H1 (cell line): ENCODE measurements at regions not wholly inside any gene's neighbourhood (a gene's known extent, or its start where the extent isn't known, plus 50 kb on each side); places are given as distances from the start of the nearest gene placed in this dataset.

Experiments used
- CTCF ChIA-PET: fragments of 300-600 bp; sonication (Branson Sonifier 250); formaldehyde crosslinking; loops from one replicate; lab custom pipeline; 2021; ENCODE audit not compliant: partially characterized antibody; lab: Charles Lee
- POLR2A ChIA-PET: fragments of 300-600 bp; sonication (Branson Sonifier 250); formaldehyde crosslinking; loops from one replicate; lab custom pipeline; 2021; ENCODE audit warnings: inconsistent platforms; ENCODE audit not compliant: partially characterized antibody; lab: Charles Lee
- DNase-seq, 2 experiments: peaks; one replicate each; pipeline versions ENCODE4 v3.0.0 to v3.0.0-alpha.2; 2010 to 2022; ENCODE audit warnings: low spot score in 2 of 2, low read depth in 1 of 2, mixed read lengths in 1 of 2
- FAIRE-seq: peaks from 2 replicates; lab custom pipeline; 2011; peaks lifted over from hg19 to GRCh38; lab: Jason Lieb, UNC
- H2AFZ ChIP-seq: 2 replicates; pipeline ENCODE4 v1.8.1; 2012; ENCODE audit warnings: low read length, inconsistent platforms
- H2AK5ac ChIP-seq: 2 replicates; pipeline ENCODE4 v1.6.1; 2013; ENCODE audit warnings: low read depth, low read length
- H2BK120ac ChIP-seq: replicated peaks from 2 replicates; pipeline ENCODE3; 2013; ENCODE audit warnings: low read depth, low read length, inconsistent platforms
- H2BK12ac ChIP-seq: 2 replicates; pipeline ENCODE4 v1.6.1; 2013; ENCODE audit warnings: low read depth, low read length
- H2BK15ac ChIP-seq: 2 replicates; pipeline ENCODE4 v1.6.1; 2013; ENCODE audit warnings: low read length
- H2BK20ac ChIP-seq: 2 replicates; pipeline ENCODE4 v1.6.1; 2013; ENCODE audit warnings: low read length
- H2BK5ac ChIP-seq: 2 replicates; pipeline ENCODE4 v1.6.1; 2013; ENCODE audit warnings: low read depth, low read length
- H3K14ac ChIP-seq: 2 replicates; pipeline ENCODE4 v1.6.1; 2013; ENCODE audit warnings: inconsistent platforms; ENCODE audit not compliant: insufficient read length
- H3K18ac ChIP-seq: 2 replicates; pipeline ENCODE4 v1.6.1; 2013; ENCODE audit warnings: low read length; ENCODE audit errors: extremely low read depth
- H3K23ac ChIP-seq: 2 replicates; pipeline ENCODE4 v1.6.1; 2013; ENCODE audit warnings: inconsistent platforms; ENCODE audit not compliant: insufficient read length
- H3K23me2 ChIP-seq: 2 replicates; pipeline ENCODE4 v1.6.1; 2013; ENCODE audit warnings: low read depth, low read length
- H3K27ac ChIP-seq: 2 replicates; pipeline ENCODE4 v1.6.1; 2011; ENCODE audit warnings: low read depth, low read length, inconsistent platforms
- H3K27me3 ChIP-seq, 4 experiments: replicated peaks in 1 of 4; 1 replicate in 1 of 4; 2 replicates in 3 of 4; pipeline versions ENCODE4 v1.6.1 to v1.8.1; 2011 to 2013; ENCODE audit warnings: low read length in 3 of 4, mild to moderate bottlenecking in 3 of 4, inconsistent platforms in 2 of 4, mixed read lengths in 2 of 4, moderate library complexity in 1 of 4; ENCODE audit not compliant: control insufficient read depth in 3 of 4, insufficient read depth in 3 of 4; ENCODE audit errors: extremely low read depth in 1 of 4
- H3K36me3 ChIP-seq, 4 experiments: 2 replicates each; pipeline versions ENCODE4 v1.6.1 to v1.8.1; 2011 to 2013; ENCODE audit warnings: mild to moderate bottlenecking in 4 of 4, low read length in 3 of 4, moderate library complexity in 2 of 4, control low read depth in 1 of 4, inconsistent platforms in 1 of 4; ENCODE audit not compliant: insufficient read depth in 4 of 4, control insufficient read depth in 2 of 4
- H3K4ac ChIP-seq: replicated peaks from 2 replicates; pipeline ENCODE3; 2013; ENCODE audit warnings: low read length, low read depth, mixed read lengths, inconsistent platforms; ENCODE audit not compliant: insufficient read length
- H3K4me1 ChIP-seq, 4 experiments: replicated peaks in 1 of 4; 1 replicate in 1 of 4; 2 replicates in 3 of 4; pipeline versions ENCODE4 v1.6.1 to v1.8.1; 2011 to 2013; ENCODE audit warnings: low read length in 3 of 4, inconsistent platforms in 2 of 4, mixed read lengths in 1 of 4; ENCODE audit not compliant: insufficient read depth in 4 of 4, control insufficient read depth in 3 of 4
- H3K4me2 ChIP-seq, 2 experiments: 2 replicates each; pipeline versions ENCODE4 v1.6.1 to v1.8.1; 2011 to 2013; ENCODE audit warnings: low read depth in 2 of 2, low read length in 2 of 2, control low read depth in 1 of 2, inconsistent platforms in 1 of 2, mild to moderate bottlenecking in 1 of 2; ENCODE audit not compliant: insufficient read depth in 1 of 2
- H3K4me3 ChIP-seq, 4 experiments: fragments of 200-600, 300-600 bp in 1 of 4; sonication (generic), shearing (Covaris generic), sonication (Bioruptor Twin) in 1 of 4; 2 replicates each; pipeline versions ENCODE4 v1.5.1 to v1.8.1; 2011 to 2016; ENCODE audit warnings: low read length in 4 of 4, low read depth in 3 of 4, control low read depth in 2 of 4, inconsistent platforms in 2 of 4, mild to moderate bottlenecking in 2 of 4, mixed read lengths in 1 of 4, moderate library complexity in 1 of 4; ENCODE audit not compliant: insufficient read depth in 2 of 4; ENCODE audit errors: extremely low read depth in 1 of 4
- H3K56ac ChIP-seq: replicated peaks from 2 replicates; pipeline ENCODE3; 2013; ENCODE audit warnings: low read depth, mild to moderate bottlenecking, mixed read lengths, low read length, inconsistent platforms; ENCODE audit not compliant: insufficient read length
- H3K79me1 ChIP-seq: 2 replicates; pipeline ENCODE4 v1.6.1; 2013; ENCODE audit warnings: low read depth, low read length, control low read depth
- H3K79me2 ChIP-seq, 2 experiments: 2 replicates each; pipeline versions ENCODE4 v1.6.1 to v1.8.1; 2012 to 2013; ENCODE audit warnings: low read length in 2 of 2, mild to moderate bottlenecking in 2 of 2, inconsistent platforms in 1 of 2; ENCODE audit not compliant: insufficient read depth in 2 of 2, control insufficient read depth in 1 of 2
- H3K9ac ChIP-seq, 4 experiments: replicated peaks in 1 of 4; 1 replicate in 1 of 4; 2 replicates in 3 of 4; pipeline versions ENCODE4 v1.6.1 to v1.8.1; 2011 to 2013; ENCODE audit warnings: low read depth in 3 of 4, low read length in 3 of 4, control low read depth in 2 of 4, mild to moderate bottlenecking in 2 of 4, moderate library complexity in 2 of 4, inconsistent platforms in 1 of 4; ENCODE audit errors: extremely low read depth in 1 of 4
- H3K9me3 ChIP-seq, 2 experiments: 2 replicates each; pipeline versions ENCODE4 v1.6.1 to v1.8.1; 2012 to 2013; ENCODE audit warnings: mild to moderate bottlenecking in 2 of 2, moderate library complexity in 2 of 2, control low read depth in 1 of 2, inconsistent platforms in 1 of 2, low read depth in 1 of 2, low read length in 1 of 2, mixed read lengths in 1 of 2; ENCODE audit not compliant: insufficient read depth in 2 of 2
- H4K20me1 ChIP-seq, 2 experiments: replicated peaks in 1 of 2; 2 replicates each; pipeline versions ENCODE3 to v1.8.1; 2011 to 2013; ENCODE audit warnings: inconsistent platforms in 2 of 2, low read length in 2 of 2, mild to moderate bottlenecking in 1 of 2; ENCODE audit not compliant: insufficient read depth in 2 of 2, control insufficient read depth in 1 of 2
- H4K5ac ChIP-seq: 2 replicates; pipeline ENCODE4 v1.6.1; 2013; ENCODE audit warnings: low read length, low read depth, mixed read lengths, inconsistent platforms; ENCODE audit not compliant: insufficient read length
- H4K8ac ChIP-seq: 2 replicates; pipeline ENCODE4 v1.8.0; 2013; ENCODE audit warnings: mild to moderate bottlenecking, moderate library complexity, low read length, inconsistent platforms; ENCODE audit not compliant: insufficient read depth; ENCODE audit errors: extremely low read depth
- H4K91ac ChIP-seq: replicated peaks from 2 replicates; pipeline ENCODE3; 2013; ENCODE audit warnings: low read length, mixed read lengths, inconsistent platforms; ENCODE audit not compliant: insufficient read length
- CTBP2 ChIP-seq: IDR thresholded peaks from 2 replicates; pipeline ENCODE4 v1.7.0; 2011; ENCODE audit warnings: borderline replicate concordance, mild to moderate bottlenecking, moderate library complexity, mixed read lengths, low read length; ENCODE audit not compliant: insufficient read depth, insufficient read length
- FOSL1 ChIP-seq: IDR thresholded peaks from 2 replicates; pipeline ENCODE4 v1.6.1; 2011; ENCODE audit warnings: mild to moderate bottlenecking, low read depth, low read length, moderate library complexity; ENCODE audit not compliant: insufficient read depth
- GTF2F1 ChIP-seq: IDR thresholded peaks from 2 replicates; pipeline ENCODE4 v1.6.1; 2012; ENCODE audit warnings: low read depth, low read length, improper control_type of control experiment, borderline replicate concordance
- JUN ChIP-seq: IDR thresholded peaks from 2 replicates; pipeline ENCODE4 v1.6.1; 2011; ENCODE audit warnings: low read depth, mild to moderate bottlenecking, improper control_type of control experiment, low read length
- KDM5A ChIP-seq: fragments of 200-600 bp; IDR thresholded peaks from 2 replicates; pipeline ENCODE4 v1.7.1; 2012; ENCODE audit warnings: mild to moderate bottlenecking, low read length, inconsistent platforms, mixed read lengths
- PHF8 ChIP-seq: fragments of 200-600 bp; sonication (generic); conservative IDR thresholded peaks from 2 replicates; pipeline ENCODE4 v1.7.1; 2012; ENCODE audit warnings: low read depth, mild to moderate bottlenecking, inconsistent platforms, low read length, moderate library complexity
- RFX5 ChIP-seq: IDR thresholded peaks from 2 replicates; pipeline ENCODE4 v1.6.1; 2011; ENCODE audit warnings: low read depth, low read length, improper control_type of control experiment, borderline replicate concordance
- RNF2 ChIP-seq: fragments of 200-900, 300-1000 bp; sonication (generic); IDR thresholded peaks from 2 replicates; pipeline ENCODE4 v1.7.1; 2016; ENCODE audit warnings: borderline replicate concordance, low read depth, mild to moderate bottlenecking, antibody characterized with exemption, low read length; ENCODE audit not compliant: poor library complexity, severe bottlenecking; ENCODE audit errors: missing control alignments
- SIRT6 ChIP-seq: IDR thresholded peaks from one replicate; pipeline ENCODE4 v1.7.1; 2012; ENCODE audit warnings: low read length, inconsistent platforms
- SP1 ChIP-seq: IDR thresholded peaks from 2 replicates; pipeline ENCODE4 v1.6.1; 2011; ENCODE audit warnings: low read depth, low read length
- TAF1 ChIP-seq: IDR thresholded peaks from 2 replicates; pipeline ENCODE4 v1.6.1; 2011; ENCODE audit warnings: mild to moderate bottlenecking, low read depth, low read length
- WGBS, 2 experiments: shearing (Covaris generic) in 1 of 2; methylation state at CpG; one replicate each; pipeline versions ENCODE4 v1.1.6 to v1.1.7; 2013 to 2015; ENCODE audit warnings: low lambda C conversion rate in 2 of 2, mixed read lengths in 2 of 2, inconsistent platforms in 1 of 2, low coverage in 1 of 2, missing lambda C conversion rate in 1 of 2; ENCODE audit not compliant: insufficient replicate concordance in 2 of 2, insufficient coverage in 1 of 2, insufficient read length in 1 of 2; ENCODE audit errors: extremely low coverage in 1 of 2, missing lambda C conversion rate in 1 of 2; 5-methylcytosine and 5-hydroxymethylcytosine counted together
- TF ChIP-seq, protein P1 (sequence below), 3 experiments: IDR thresholded peaks; 1 replicate in 2 of 3; 2 replicates in 1 of 3; pipeline versions ENCODE4 v1.5.1 to v1.6.1; 2011; ENCODE audit warnings: low read length in 3 of 3, mild to moderate bottlenecking in 3 of 3, inconsistent platforms in 2 of 3, low read depth in 1 of 3, moderate library complexity in 1 of 3; ENCODE audit not compliant: insufficient read depth in 1 of 3; ENCODE audit errors: control extremely low read depth in 1 of 3

DNA sequence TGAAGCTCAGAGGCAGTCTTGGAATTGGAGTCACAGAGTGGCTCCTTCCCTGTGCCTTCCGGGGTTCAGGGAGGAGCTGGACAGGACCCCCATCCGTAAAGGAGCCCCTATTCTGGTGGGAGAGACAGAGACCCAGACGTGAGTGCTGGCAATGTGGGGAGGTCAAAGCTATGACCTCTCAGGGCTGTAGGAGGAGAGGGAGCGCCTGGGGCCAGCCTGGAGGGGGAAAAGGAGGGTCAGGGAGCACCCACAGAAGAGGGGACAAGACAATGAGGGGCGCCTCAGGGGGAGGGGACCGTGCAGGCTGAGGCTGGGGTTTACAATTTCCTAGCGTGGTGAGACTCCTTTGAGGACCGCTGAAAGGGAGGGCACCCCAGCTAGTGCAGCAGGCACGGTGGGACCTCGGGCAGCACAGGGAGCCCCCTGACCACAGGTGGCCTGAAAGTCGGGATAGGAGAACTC, 97.9 kb upstream of the LRPAP1 start:
- 89% methylated on average over 6 of the region's 11 CpGs; no CpG with 5 or more reads in 1 of the 2 experiments for WGBS, 2 experiments
- CTCF ChIA-PET: no interaction called here
- FAIRE-seq (no peak), DNase-seq (no peak)
- no peak overlapping the region for H3K4ac ChIP-seq
- no peaks in the 10 kb centered on the region for H4K20me1 ChIP-seq
- no peak overlapping the region for H2AK5ac ChIP-seq
- POLR2A ChIA-PET: no interaction called here
- H2BK20ac ChIP-seq: no peak overlapping the region
- no peak overlapping the region for H3K27ac ChIP-seq
- H3K4me3 ChIP-seq: no peak overlapping the region
- H3K9me3 ChIP-seq: peaks cover 0 to 8% of the 10 kb centered on the region in 2 experiments; a peak in 1 of 4 replicates
- no peak overlapping the region for H4K5ac ChIP-seq
- no peak overlapping the region for H4K8ac ChIP-seq
- H3K23me2 ChIP-seq: no peaks in the 10 kb centered on the region; the same call in 1 of the 2 replicates
- no peak overlapping the region for H3K23ac ChIP-seq
- no peaks in the 10 kb centered on the region for H3K79me2 ChIP-seq
- no peaks in the 10 kb centered on the region for H3K27me3 ChIP-seq
- peaks cover 0 to 2% (median 0%) of the 10 kb centered on the region in 4 experiments; a peak in 1 of 7 replicates for H3K4me1 ChIP-seq
- no peak overlapping the region for H3K4me2 ChIP-seq
- H3K14ac ChIP-seq: no peak overlapping the region
- H3K18ac ChIP-seq: no peak overlapping the region
- H2AFZ ChIP-seq: no peak overlapping the region
- no peak overlapping the region for H2BK12ac ChIP-seq
- H3K79me1 ChIP-seq: no peaks in the 10 kb centered on the region
- no peak overlapping the region for H2BK120ac ChIP-seq
- H4K91ac ChIP-seq: no peak overlapping the region
- H3K36me3 ChIP-seq: no peaks in the 10 kb centered on the region
- H2BK5ac ChIP-seq: no peak overlapping the region
- no peak overlapping the region for H3K9ac ChIP-seq
- H2BK15ac ChIP-seq: no peak overlapping the region
- H3K56ac ChIP-seq: no peak overlapping the region
- TF ChIP-seq RNF2 (no peak), TAF1 (no peak), PHF8 (no peak), FOSL1 (no peak), RFX5 (no peak), SP1 (no peak), SIRT6 (no peak), CTBP2 (no peak), JUN (no peak), KDM5A (no peak), GTF2F1 (no peak)
- TF ChIP-seq, protein P1, sequence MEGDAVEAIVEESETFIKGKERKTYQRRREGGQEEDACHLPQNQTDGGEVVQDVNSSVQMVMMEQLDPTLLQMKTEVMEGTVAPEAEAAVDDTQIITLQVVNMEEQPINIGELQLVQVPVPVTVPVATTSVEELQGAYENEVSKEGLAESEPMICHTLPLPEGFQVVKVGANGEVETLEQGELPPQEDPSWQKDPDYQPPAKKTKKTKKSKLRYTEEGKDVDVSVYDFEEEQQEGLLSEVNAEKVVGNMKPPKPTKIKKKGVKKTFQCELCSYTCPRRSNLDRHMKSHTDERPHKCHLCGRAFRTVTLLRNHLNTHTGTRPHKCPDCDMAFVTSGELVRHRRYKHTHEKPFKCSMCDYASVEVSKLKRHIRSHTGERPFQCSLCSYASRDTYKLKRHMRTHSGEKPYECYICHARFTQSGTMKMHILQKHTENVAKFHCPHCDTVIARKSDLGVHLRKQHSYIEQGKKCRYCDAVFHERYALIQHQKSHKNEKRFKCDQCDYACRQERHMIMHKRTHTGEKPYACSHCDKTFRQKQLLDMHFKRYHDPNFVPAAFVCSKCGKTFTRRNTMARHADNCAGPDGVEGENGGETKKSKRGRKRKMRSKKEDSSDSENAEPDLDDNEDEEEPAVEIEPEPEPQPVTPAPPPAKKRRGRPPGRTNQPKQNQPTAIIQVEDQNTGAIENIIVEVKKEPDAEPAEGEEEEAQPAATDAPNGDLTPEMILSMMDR (IDR thresholded peaks at IDR 0.05; ENCODE audit: control extremely low read depth in 1 of 3, insufficient read depth in 1 of 3, low read depth in 1 of 3, low read length in 3 of 3): no peak
